B cell (primary cell): ENCODE measurements at regions not wholly inside any gene's neighbourhood (a gene's known extent, or its start where the extent isn't known, plus 50 kb on each side); places are given as distances from the start of the nearest gene placed in this dataset.

ENCODE experiments used
- ATAC-seq: fragments of 200-7000 bp; cut with Tn5 transposase; one replicate; pipeline ENCODE4 v1.10.0; 2021; ENCODE audit warnings: low read depth, mild to moderate bottlenecking, moderate number of reproducible peaks, moderate library complexity
- CTCF ChIA-PET: fragments of 350-600 bp; sonication (Branson Sonifier 250); formaldehyde crosslinking; loops from one replicate; lab custom pipeline; 2021; ENCODE audit warnings: antibody characterized with exemption, inconsistent platforms; lab: Charles Lee
- POLR2A ChIA-PET: fragments of 350-600 bp; sonication (Branson Sonifier 250); formaldehyde crosslinking; loops from one replicate; lab custom pipeline; 2021; ENCODE audit warnings: antibody characterized with exemption; lab: Charles Lee
- DNase-seq: peaks from one replicate; pipeline ENCODE4 v3.0.0; 2013
- H2AFZ ChIP-seq: 2 replicates; pipeline ENCODE4 v1.6.1; 2012; ENCODE audit warnings: mild to moderate bottlenecking, low read depth, low read length; ENCODE audit not compliant: insufficient read depth, poor library complexity, severe bottlenecking
- H3K27ac ChIP-seq, 2 donors: 1 replicate in 1 of 2; 2 replicates in 1 of 2; pipeline ENCODE4 v1.5.1; 2012 to 2013; ENCODE audit warnings: low read length in 2 of 2, mild to moderate bottlenecking in 2 of 2, moderate library complexity in 1 of 2
- H3K27me3 ChIP-seq, 4 experiments: fragments of 200-600 bp in 1 of 4; sonication (generic) in 1 of 4; replicated peaks in 1 of 4; 1 replicate in 2 of 4; 2 replicates in 2 of 4; pipeline versions ENCODE4 v1.6.1 to v1.7.0; 2013 to 2016; ENCODE audit warnings: low read length in 3 of 4, mild to moderate bottlenecking in 2 of 4, mixed read lengths in 1 of 4, moderate library complexity in 1 of 4; ENCODE audit not compliant: insufficient read depth in 4 of 4, control insufficient read depth in 3 of 4; ENCODE audit errors: control extremely low read depth in 1 of 4
- H3K36me3 ChIP-seq, 2 experiments: replicated peaks in 1 of 2; 1 replicate in 1 of 2; 2 replicates in 1 of 2; pipeline versions ENCODE4 v1.6.1 to v1.7.1; 2013; ENCODE audit warnings: low read length in 1 of 2; ENCODE audit not compliant: insufficient read depth in 2 of 2, control insufficient read depth in 1 of 2; ENCODE audit errors: control extremely low read depth in 1 of 2, extremely low read depth in 1 of 2
- H3K4me1 ChIP-seq, 2 donors: fragments of 200-600 bp in 1 of 2; sonication (generic) in 1 of 2; 1 replicate in 1 of 2; 2 replicates in 1 of 2; pipeline versions ENCODE4 v1.5.1 to v1.6.1; 2013 to 2017; ENCODE audit warnings: low read length in 2 of 2; ENCODE audit not compliant: control insufficient read depth in 2 of 2, insufficient read depth in 2 of 2
- H3K4me2 ChIP-seq: replicated peaks from 2 replicates; pipeline ENCODE3; 2012; ENCODE audit warnings: mild to moderate bottlenecking, low read depth, low read length; ENCODE audit not compliant: poor library complexity, severe bottlenecking
- H3K4me3 ChIP-seq, 5 experiments: fragments of 200-600 bp in 1 of 5; sonication (generic) in 1 of 5; 1 replicate in 3 of 5; 2 replicates in 2 of 5; pipeline versions ENCODE4 v1.5.1 to v1.7.0; 2011 to 2016; ENCODE audit warnings: low read length in 4 of 5, mild to moderate bottlenecking in 4 of 5, low read depth in 2 of 5, control low read depth in 1 of 5, moderate library complexity in 1 of 5; ENCODE audit not compliant: insufficient read depth in 1 of 5; ENCODE audit errors: control extremely low read depth in 1 of 5, extremely low read depth in 1 of 5
- H3K79me2 ChIP-seq: fragments of 200-600 bp; sonication (generic); one replicate; pipeline ENCODE4 v1.6.0; 2016; ENCODE audit warnings: low read length; ENCODE audit not compliant: control insufficient read depth, insufficient read depth
- H3K9ac ChIP-seq: fragments of 200-600 bp; sonication (generic); 2 replicates; pipeline ENCODE4 v1.6.1; 2017; ENCODE audit warnings: mild to moderate bottlenecking, low read length, moderate library complexity
- H3K9me3 ChIP-seq, 3 donors: one replicate each; pipeline versions ENCODE4 v1.6.1 to v1.7.1; 2013; ENCODE audit warnings: low read length in 2 of 3; ENCODE audit not compliant: control insufficient read depth in 2 of 3, insufficient read depth in 1 of 3; ENCODE audit errors: control extremely low read depth in 1 of 3
- H4K20me1 ChIP-seq: 2 replicates; pipeline ENCODE4 v1.6.0; 2012; ENCODE audit warnings: mild to moderate bottlenecking, low read length; ENCODE audit not compliant: insufficient read depth, control insufficient read depth, poor library complexity, severe bottlenecking
- H3K27ac Mint-ChIP-seq: one replicate; pipeline ENCODE4 v1.8.0; 2021; ENCODE audit warnings: mixed read lengths
- H3K27me3 Mint-ChIP-seq: one replicate; pipeline ENCODE4 v1.8.0; 2021; ENCODE audit warnings: mixed read lengths
- H3K4me1 Mint-ChIP-seq: one replicate; pipeline ENCODE4 v1.8.0; 2021; ENCODE audit warnings: mixed read lengths
- H3K4me3 Mint-ChIP-seq: one replicate; pipeline ENCODE4 v1.8.0; 2021; ENCODE audit warnings: mixed read lengths
- H3K9me3 Mint-ChIP-seq: one replicate; pipeline ENCODE4 v1.8.0; 2022; ENCODE audit warnings: mixed read lengths; ENCODE audit not compliant: insufficient read depth
- EZH2 ChIP-seq: IDR thresholded peaks from 2 replicates; pipeline ENCODE4 v1.6.1; 2012; ENCODE audit warnings: borderline replicate concordance, low read depth, mild to moderate bottlenecking, moderate library complexity, low read length; ENCODE audit not compliant: insufficient read depth, poor library complexity, severe bottlenecking
- WGBS: methylation state at CpG from one replicate; pipeline ENCODE4 v1.1.5; 2013; ENCODE audit warnings: missing lambda C conversion rate; ENCODE audit not compliant: insufficient coverage; 5-methylcytosine and 5-hydroxymethylcytosine counted together
- intact Hi-C: fragments of 100-400 bp; cut with micrococcal nuclease; formaldehyde crosslinking; loops from one replicate; pipeline ENCODE4 v1.10.0; 2022
- TF ChIP-seq, protein P1 (sequence below): fragments of 200-600 bp; IDR thresholded peaks from one replicate; pipeline ENCODE4 v1.8.0; 2022; ENCODE audit warnings: antibody characterized with exemption, mild to moderate bottlenecking

DNA sequence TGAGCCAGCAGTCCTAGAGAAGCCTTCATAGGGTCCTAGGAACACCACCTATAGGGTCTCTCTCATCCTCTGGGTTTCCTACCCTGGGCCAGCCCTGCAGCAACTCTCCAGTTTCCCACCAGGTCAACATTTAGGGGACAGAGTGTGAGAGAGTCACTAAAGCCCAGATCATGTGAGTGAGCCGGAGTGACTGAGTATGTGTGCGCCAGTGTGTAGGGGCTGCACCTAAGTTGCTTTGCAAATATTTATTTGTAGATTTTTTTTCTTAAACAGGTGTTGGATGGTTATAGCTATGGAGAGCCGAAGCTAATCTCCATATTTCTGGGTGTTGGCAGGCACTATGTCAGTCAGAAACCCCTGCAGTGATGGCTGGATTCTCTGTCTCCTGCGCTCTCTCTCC lies 232.5 kb upstream of the NCAM1 start:
- H3K4me1 Mint-ChIP-seq, result no peaks in the 10 kb centered on the region
- intact Hi-C loops, result no loop called here
- ATAC-seq (no peak), DNase-seq (no peak)
- CTCF ChIA-PET, result no interaction called here
- no peaks in the 10 kb centered on the region for H3K4me1 ChIP-seq
- H3K9ac ChIP-seq, result no peak overlapping the region
- H3K27me3 ChIP-seq, result no peaks in the 10 kb centered on the region
- no peak overlapping the region for H3K27ac ChIP-seq
- no peaks in the 10 kb centered on the region for H3K79me2 ChIP-seq
- no peak overlapping the region for H3K27ac Mint-ChIP-seq
- POLR2A ChIA-PET, result no interaction called here
- WGBS, result 92% methylated on average over 2 of the region's 4 CpGs
- H3K4me2 ChIP-seq, result no peak overlapping the region
- peaks cover 3% of the 10 kb centered on the region for H3K27me3 Mint-ChIP-seq
- H4K20me1 ChIP-seq, result no peaks in the 10 kb centered on the region
- no peak overlapping the region for H3K4me3 Mint-ChIP-seq
- H3K36me3 ChIP-seq, result no peaks in the 10 kb centered on the region
- TF ChIP-seq EZH2, result no peak
- TF ChIP-seq, protein P1, sequence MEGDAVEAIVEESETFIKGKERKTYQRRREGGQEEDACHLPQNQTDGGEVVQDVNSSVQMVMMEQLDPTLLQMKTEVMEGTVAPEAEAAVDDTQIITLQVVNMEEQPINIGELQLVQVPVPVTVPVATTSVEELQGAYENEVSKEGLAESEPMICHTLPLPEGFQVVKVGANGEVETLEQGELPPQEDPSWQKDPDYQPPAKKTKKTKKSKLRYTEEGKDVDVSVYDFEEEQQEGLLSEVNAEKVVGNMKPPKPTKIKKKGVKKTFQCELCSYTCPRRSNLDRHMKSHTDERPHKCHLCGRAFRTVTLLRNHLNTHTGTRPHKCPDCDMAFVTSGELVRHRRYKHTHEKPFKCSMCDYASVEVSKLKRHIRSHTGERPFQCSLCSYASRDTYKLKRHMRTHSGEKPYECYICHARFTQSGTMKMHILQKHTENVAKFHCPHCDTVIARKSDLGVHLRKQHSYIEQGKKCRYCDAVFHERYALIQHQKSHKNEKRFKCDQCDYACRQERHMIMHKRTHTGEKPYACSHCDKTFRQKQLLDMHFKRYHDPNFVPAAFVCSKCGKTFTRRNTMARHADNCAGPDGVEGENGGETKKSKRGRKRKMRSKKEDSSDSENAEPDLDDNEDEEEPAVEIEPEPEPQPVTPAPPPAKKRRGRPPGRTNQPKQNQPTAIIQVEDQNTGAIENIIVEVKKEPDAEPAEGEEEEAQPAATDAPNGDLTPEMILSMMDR, result no peak
- peaks cover 0 to 14% (median 0%) of the 10 kb centered on the region in 3 donors for H3K9me3 ChIP-seq
- no peaks in the 10 kb centered on the region for H3K9me3 Mint-ChIP-seq
- H3K4me3 ChIP-seq, result no peak overlapping the region
- H2AFZ ChIP-seq, result no peak overlapping the region

DNA sequence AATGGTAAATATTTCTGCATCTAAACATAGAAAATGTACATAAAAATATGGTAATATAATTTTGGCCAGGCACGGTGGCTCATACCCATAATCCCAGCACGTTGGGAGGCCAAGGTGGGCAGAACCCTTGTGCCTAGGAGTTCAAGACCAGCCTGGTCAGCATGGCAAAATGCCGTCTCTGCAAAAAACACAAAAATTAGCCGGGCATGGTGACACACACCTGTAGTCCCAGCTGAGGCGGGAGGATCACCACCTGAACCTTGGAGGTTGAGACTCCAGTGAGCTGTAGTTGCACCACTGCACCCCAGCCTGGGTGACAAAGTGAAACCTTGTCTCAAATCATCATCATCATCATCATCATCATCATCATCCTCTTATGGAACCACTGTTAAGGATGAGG lies 230.6 kb upstream of the NCAM1 start:
- Histone ChIP-seq H3K9me3 (peaks cover 0 to 6% (median 0%) of the 10 kb centered on the region in 3 donors), H3K4me3 (no peak overlapping the region), H4K20me1 (no peaks in the 10 kb centered on the region), H3K9ac (no peak overlapping the region), H3K4me2 (no peak overlapping the region), H3K79me2 (no peaks in the 10 kb centered on the region), H3K27ac (no peak overlapping the region), H3K27me3 (no peaks in the 10 kb centered on the region), H3K36me3 (no peaks in the 10 kb centered on the region), H2AFZ (no peak overlapping the region), H3K4me1 (no peaks in the 10 kb centered on the region)
- ATAC-seq (no peak), DNase-seq (no peak)
- peaks cover 3% of the 10 kb centered on the region for H3K27me3 Mint-ChIP-seq
- H3K27ac Mint-ChIP-seq, result no peak overlapping the region
- ChIA-PET POLR2A (no interaction called here), CTCF (no interaction called here)
- no peaks in the 10 kb centered on the region for H3K9me3 Mint-ChIP-seq
- no peak overlapping the region for H3K4me3 Mint-ChIP-seq
- no peaks in the 10 kb centered on the region for H3K4me1 Mint-ChIP-seq
- intact Hi-C loops, result no loop called here
- TF ChIP-seq, protein P1, result no peak
- no peak for TF ChIP-seq EZH2
- WGBS, result 85% methylated on average over 5 of the region's 5 CpGs
